C4-2B (cell line): ENCODE measurements at regions not wholly inside any gene's neighbourhood (a gene's known extent, or its start where the extent isn't known, plus 50 kb on each side); places are given as distances from the start of the nearest gene placed in this dataset.

Experiments used
- ZFX ChIP-seq: fragments of 450-650 bp; IDR thresholded peaks from 2 replicates; pipeline ENCODE4 v1.6.1; 2017
- TF ChIP-seq, protein P1 (sequence below): fragments of 450-650 bp; conservative IDR thresholded peaks from 2 replicates; pipeline ENCODE4 v1.5.1; 2017; ENCODE audit warnings: mild to moderate bottlenecking

- TF ChIP-seq, protein P1, sequence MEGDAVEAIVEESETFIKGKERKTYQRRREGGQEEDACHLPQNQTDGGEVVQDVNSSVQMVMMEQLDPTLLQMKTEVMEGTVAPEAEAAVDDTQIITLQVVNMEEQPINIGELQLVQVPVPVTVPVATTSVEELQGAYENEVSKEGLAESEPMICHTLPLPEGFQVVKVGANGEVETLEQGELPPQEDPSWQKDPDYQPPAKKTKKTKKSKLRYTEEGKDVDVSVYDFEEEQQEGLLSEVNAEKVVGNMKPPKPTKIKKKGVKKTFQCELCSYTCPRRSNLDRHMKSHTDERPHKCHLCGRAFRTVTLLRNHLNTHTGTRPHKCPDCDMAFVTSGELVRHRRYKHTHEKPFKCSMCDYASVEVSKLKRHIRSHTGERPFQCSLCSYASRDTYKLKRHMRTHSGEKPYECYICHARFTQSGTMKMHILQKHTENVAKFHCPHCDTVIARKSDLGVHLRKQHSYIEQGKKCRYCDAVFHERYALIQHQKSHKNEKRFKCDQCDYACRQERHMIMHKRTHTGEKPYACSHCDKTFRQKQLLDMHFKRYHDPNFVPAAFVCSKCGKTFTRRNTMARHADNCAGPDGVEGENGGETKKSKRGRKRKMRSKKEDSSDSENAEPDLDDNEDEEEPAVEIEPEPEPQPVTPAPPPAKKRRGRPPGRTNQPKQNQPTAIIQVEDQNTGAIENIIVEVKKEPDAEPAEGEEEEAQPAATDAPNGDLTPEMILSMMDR = no peak
- TF ChIP-seq ZFX = no peak
Observed at GRCh38 chr15:94838281-94838680, 606.9 kb downstream of the MCTP2 start.
